Neural progenitor cell (in vitro differentiated cells): ENCODE measurements at regions not wholly inside any gene's neighbourhood (a gene's known extent, or its start where the extent isn't known, plus 50 kb on each side); places are given as distances from the start of the nearest gene placed in this dataset.
"Not testable (repeated sequence)": the region's sequence is repeated elsewhere in the genome, so short reads cannot be mapped to it uniquely, and the experiment has no call there.

ENCODE experiments used
- DNase-seq: peaks from one replicate; pipeline ENCODE4 v3.0.0-alpha.2; 2016; ENCODE audit warnings: low spot score
- H2AFZ ChIP-seq: fragments of 200-600 bp; sonication (generic); replicated peaks from 2 replicates; pipeline ENCODE4 v1.6.1; 2016; ENCODE audit warnings: antibody characterized with exemption
- H3F3A ChIP-seq: fragments of 200-600 bp; sonication (generic); 2 replicates; pipeline ENCODE4 v1.6.1; 2016; ENCODE audit warnings: antibody characterized with exemption, low read depth
- H3K27ac ChIP-seq: fragments of 200-600 bp; sonication (generic); 2 replicates; pipeline ENCODE4 v1.5.1; 2016; ENCODE audit warnings: mild to moderate bottlenecking
- H3K27me3 ChIP-seq: fragments of 200-600 bp; sonication (generic); 2 replicates; pipeline ENCODE4 v1.6.1; 2016; ENCODE audit warnings: mild to moderate bottlenecking, moderate library complexity
- H3K36me3 ChIP-seq: fragments of 200-600 bp; sonication (generic); 2 replicates; pipeline ENCODE4 v1.5.1; 2016
- H3K4me1 ChIP-seq: fragments of 200-600 bp; sonication (generic); 2 replicates; pipeline ENCODE4 v1.6.1; 2016; ENCODE audit warnings: mixed run types
- H3K4me2 ChIP-seq: fragments of 200-600 bp; sonication (generic); 2 replicates; pipeline ENCODE4 v1.6.1; 2016
- H3K4me3 ChIP-seq: fragments of 200-600 bp; sonication (generic); 2 replicates; pipeline ENCODE4 v1.5.1; 2016
- H3K79me2 ChIP-seq: fragments of 200-600 bp; sonication (generic); 2 replicates; pipeline ENCODE4 v1.6.1; 2016; ENCODE audit warnings: low read depth
- H3K9ac ChIP-seq: fragments of 200-600 bp; sonication (generic); 2 replicates; pipeline ENCODE4 v1.6.1; 2016
- H3K9me3 ChIP-seq: fragments of 200-600 bp; sonication (generic); 2 replicates; pipeline ENCODE4 v1.5.1; 2016; ENCODE audit warnings: low read depth
- H4K20me1 ChIP-seq: fragments of 200-600 bp; sonication (generic); 2 replicates; pipeline ENCODE4 v1.6.1; 2016; ENCODE audit warnings: low read depth
- H3K27ac Mint-ChIP-seq: 3 replicates; pipeline ENCODE4 v1.8.0; 2021; ENCODE audit warnings: mixed read lengths
- H3K27me3 Mint-ChIP-seq: 2 replicates; pipeline ENCODE4 v1.8.0; 2022; ENCODE audit warnings: low read depth, mild to moderate bottlenecking, inconsistent platforms, moderate library complexity, mixed read lengths; ENCODE audit not compliant: insufficient read depth
- H3K36me3 Mint-ChIP-seq: 3 replicates; pipeline ENCODE4 v1.8.0; 2021; ENCODE audit warnings: mixed read lengths
- H3K4me1 Mint-ChIP-seq: 3 replicates; pipeline ENCODE4 v1.8.0; 2021; ENCODE audit warnings: mixed read lengths
- H3K4me3 Mint-ChIP-seq: 3 replicates; pipeline ENCODE4 v1.8.0; 2021; ENCODE audit warnings: mild to moderate bottlenecking, moderate library complexity, mixed read lengths
- H3K9me3 Mint-ChIP-seq: 3 replicates; pipeline ENCODE4 v1.8.0; 2020; ENCODE audit warnings: mixed read lengths
- CTCF ChIP-seq: fragments of 200-600 bp; sonication (generic); IDR thresholded peaks from 2 replicates; pipeline ENCODE4 v1.5.1; 2017; ENCODE audit warnings: antibody characterized with exemption, mild to moderate bottlenecking
- EZH2 ChIP-seq: fragments of 200-600 bp; sonication (generic); IDR thresholded peaks from 2 replicates; pipeline ENCODE4 v1.6.1; 2017; ENCODE audit warnings: antibody characterized with exemption, mild to moderate bottlenecking, moderate library complexity
- EZH2phosphoT487 ChIP-seq: fragments of 200-600 bp; sonication (generic); IDR thresholded peaks from 2 replicates; pipeline ENCODE4 v1.6.1; 2017; ENCODE audit warnings: antibody characterized with exemption

GRCh38 chr10:61010863-61011262 is 66.9 kb upstream of the RHOBTB1 start:
- Histone ChIP-seq H4K20me1 (no peaks in the 10 kb centered on the region), H3K4me2 (no peak overlapping the region), H3K79me2 (no peaks in the 10 kb centered on the region), H3K4me3 (no peak overlapping the region), H3K9me3 (no peaks in the 10 kb centered on the region), H3K36me3 (no peaks in the 10 kb centered on the region), H3K27me3 (no peaks in the 10 kb centered on the region), H2AFZ (no peak overlapping the region), H3K9ac (no peak overlapping the region), H3K27ac (no peak overlapping the region), H3K4me1 (no peaks in the 10 kb centered on the region), H3F3A (no peaks in the 10 kb centered on the region)
- TF ChIP-seq CTCF (no peak), EZH2 (no peak), EZH2phosphoT487 (no peak)
- H3K4me1 Mint-ChIP-seq, result no peaks in the 10 kb centered on the region
- H3K9me3 Mint-ChIP-seq, result no peaks in the 10 kb centered on the region
- no peak for DNase-seq
- H3K36me3 Mint-ChIP-seq, result no peaks in the 10 kb centered on the region
- no peaks in the 10 kb centered on the region for H3K27me3 Mint-ChIP-seq
- no peak overlapping the region for H3K4me3 Mint-ChIP-seq
- H3K27ac Mint-ChIP-seq, result no peak overlapping the region

- H3K27me3 ChIP-seq, result peaks cover 44% of the 10 kb centered on the region
- H3K27me3 Mint-ChIP-seq, H3K36me3 Mint-ChIP-seq, H2AFZ ChIP-seq, H3K9me3 ChIP-seq, H3K4me1 ChIP-seq, H3K79me2 ChIP-seq, H4K20me1 ChIP-seq, H3K4me1 Mint-ChIP-seq, H3K9ac ChIP-seq, H3K4me2 ChIP-seq, H3K27ac Mint-ChIP-seq, H3K4me3 Mint-ChIP-seq, H3K9me3 Mint-ChIP-seq, DNase-seq, H3K36me3 ChIP-seq, H3K4me3 ChIP-seq, H3K27ac ChIP-seq: not testable (repeated sequence)
- peaks cover 10% of the 10 kb centered on the region for H3F3A ChIP-seq
Observed at GRCh38 chr10:61003069-61003468, 59.1 kb upstream of the RHOBTB1 start.

- Mint-ChIP-seq H3K27me3 (peaks cover 4% of the 10 kb centered on the region), H3K27ac (no peak overlapping the region), H3K9me3 (peaks cover 6% of the 10 kb centered on the region), H3K4me1 (peaks cover 8% of the 10 kb centered on the region), H3K36me3 (no peaks in the 10 kb centered on the region), H3K4me3 (peak overlapping the region; percentile 85)
- DNase-seq, result no peak
- H3K9ac ChIP-seq, result no peak overlapping the region
- no peaks in the 10 kb centered on the region for H3K9me3 ChIP-seq
- TF ChIP-seq EZH2 (no peak), CTCF (no peak), EZH2phosphoT487 (no peak)
- H3K27ac ChIP-seq, result no peak overlapping the region
- peak overlapping the region; percentile 93 for H2AFZ ChIP-seq
- H4K20me1 ChIP-seq, result no peaks in the 10 kb centered on the region
- H3K4me1 ChIP-seq, result peaks cover 3% of the 10 kb centered on the region
- H3K4me3 ChIP-seq, result peak overlapping the region; percentile 65
- H3K36me3 ChIP-seq, result no peaks in the 10 kb centered on the region
- H3K79me2 ChIP-seq, result no peaks in the 10 kb centered on the region
- peaks cover 10% of the 10 kb centered on the region for H3F3A ChIP-seq
- peak overlapping the region; percentile 88 for H3K4me2 ChIP-seq
- peaks cover 44% of the 10 kb centered on the region for H3K27me3 ChIP-seq
Observed at GRCh38 chr10:61001731-61002122, 57.7 kb upstream of the RHOBTB1 start.

GRCh38 chr10:61000769-61001730 is 57.1 kb upstream of the RHOBTB1 start:
- peak; percentile 84 for DNase-seq
- peak overlapping the region; percentile 91 for H3K4me3 Mint-ChIP-seq
- no peaks in the 10 kb centered on the region for H3K9me3 ChIP-seq
- peak overlapping the region; percentile 65 for H3K4me3 ChIP-seq
- H3K36me3 ChIP-seq, result no peaks in the 10 kb centered on the region
- H3K9me3 Mint-ChIP-seq, result peaks cover 6% of the 10 kb centered on the region
- peak overlapping the region; percentile 93 for H2AFZ ChIP-seq
- no peaks in the 10 kb centered on the region for H3K79me2 ChIP-seq
- H3F3A ChIP-seq, result peaks cover 10% of the 10 kb centered on the region
- peaks cover 3% of the 10 kb centered on the region for H3K4me1 ChIP-seq
- no peaks in the 10 kb centered on the region for H4K20me1 ChIP-seq
- H3K27me3 Mint-ChIP-seq, result peaks cover 4% of the 10 kb centered on the region
- TF ChIP-seq EZH2phosphoT487, result no peak
- no peak for TF ChIP-seq EZH2
- no peak for TF ChIP-seq CTCF
- H3K4me1 Mint-ChIP-seq, result peaks cover 8% of the 10 kb centered on the region
- H3K4me2 ChIP-seq, result peak overlapping the region; percentile 88
- no peak overlapping the region for H3K9ac ChIP-seq
- no peaks in the 10 kb centered on the region for H3K36me3 Mint-ChIP-seq
- H3K27me3 ChIP-seq, result peaks cover 44% of the 10 kb centered on the region
- H3K27ac ChIP-seq, result no peak overlapping the region
- no peak overlapping the region for H3K27ac Mint-ChIP-seq
